Osteoblast (primary cell): ENCODE measurements at regions not wholly inside any gene's neighbourhood (a gene's known extent, or its start where the extent isn't known, plus 50 kb on each side); places are given as distances from the start of the nearest gene placed in this dataset.

Experiments
- DNase-seq: peaks from one replicate; pipeline ENCODE4 v3.0.0; 2011; ENCODE audit warnings: low spot score, mixed read lengths; ENCODE audit not compliant: insufficient read length; ENCODE audit errors: missing footprints
- H2AFZ ChIP-seq: 2 replicates; pipeline ENCODE4 v1.6.0; 2011; ENCODE audit warnings: mild to moderate bottlenecking, low read length
- H3K27ac ChIP-seq: 2 replicates; pipeline ENCODE4 v1.5.1; 2011; ENCODE audit warnings: mild to moderate bottlenecking, low read depth, low read length, moderate library complexity
- H3K27me3 ChIP-seq: 2 replicates; pipeline ENCODE4 v1.6.0; 2012; ENCODE audit warnings: mild to moderate bottlenecking, control low read depth, inconsistent platforms, low read length, moderate library complexity; ENCODE audit not compliant: insufficient read depth
- H3K36me3 ChIP-seq: 2 replicates; pipeline ENCODE4 v1.5.1; 2011; ENCODE audit warnings: mild to moderate bottlenecking, low read length, control low read depth, moderate library complexity; ENCODE audit not compliant: insufficient read depth
- H3K4me1 ChIP-seq: 2 replicates; pipeline ENCODE4 v1.5.1; 2011; ENCODE audit warnings: mild to moderate bottlenecking, low read length, control low read depth, moderate library complexity; ENCODE audit not compliant: insufficient read depth
- H3K4me2 ChIP-seq: 2 replicates; pipeline ENCODE4 v1.6.0; 2011; ENCODE audit warnings: mild to moderate bottlenecking, low read length; ENCODE audit not compliant: insufficient read depth
- H3K4me3 ChIP-seq: fragments of 200-600 bp; sonication (generic); 3 replicates; pipeline ENCODE4 v1.5.1; 2012; ENCODE audit warnings: mild to moderate bottlenecking, low read length, inconsistent platforms; ENCODE audit not compliant: insufficient read depth
- H3K79me2 ChIP-seq: 2 replicates; pipeline ENCODE4 v1.6.0; 2012; ENCODE audit warnings: mild to moderate bottlenecking, low read length, control low read depth, inconsistent platforms; ENCODE audit not compliant: insufficient read depth
- H3K9me3 ChIP-seq: 2 replicates; pipeline ENCODE4 v1.5.1; 2011; ENCODE audit warnings: low read depth, low read length, control low read depth
- H4K20me1 ChIP-seq: 2 replicates; pipeline ENCODE4 v1.6.0; 2012; ENCODE audit warnings: mild to moderate bottlenecking, low read length, control low read depth; ENCODE audit not compliant: insufficient read depth
- CTCF ChIP-seq: IDR thresholded peaks from 2 replicates; pipeline ENCODE4 v1.5.1; 2011; ENCODE audit warnings: mild to moderate bottlenecking, low read depth, low read length, moderate library complexity; ENCODE audit errors: extremely low read depth

GRCh38 chr10:121252756-121253155 is 345.5 kb downstream of the FGFR2 start:
- Histone ChIP-seq H3K4me1 (no peaks in the 10 kb centered on the region), H3K9me3 (peaks cover 3% of the 10 kb centered on the region), H3K4me2 (no peak overlapping the region), H3K27ac (no peak overlapping the region), H3K4me3 (no peak overlapping the region), H3K79me2 (no peaks in the 10 kb centered on the region), H3K36me3 (no peaks in the 10 kb centered on the region), H4K20me1 (no peaks in the 10 kb centered on the region), H3K27me3 (no peaks in the 10 kb centered on the region), H2AFZ (no peak overlapping the region)
- no peak for DNase-seq
- no peak for TF ChIP-seq CTCF

- Histone ChIP-seq H3K36me3 (no peaks in the 10 kb centered on the region), H3K27me3 (no peaks in the 10 kb centered on the region), H3K79me2 (no peaks in the 10 kb centered on the region), H3K27ac (no peak overlapping the region), H3K4me3 (no peak overlapping the region), H3K9me3 (no peaks in the 10 kb centered on the region), H3K4me2 (no peak overlapping the region), H2AFZ (no peak overlapping the region), H3K4me1 (no peaks in the 10 kb centered on the region), H4K20me1 (no peaks in the 10 kb centered on the region)
- DNase-seq, result no peak
- TF ChIP-seq CTCF, result no peak
Observed at GRCh38 chr10:121260377-121260776, 337.9 kb downstream of the FGFR2 start.

DNA sequence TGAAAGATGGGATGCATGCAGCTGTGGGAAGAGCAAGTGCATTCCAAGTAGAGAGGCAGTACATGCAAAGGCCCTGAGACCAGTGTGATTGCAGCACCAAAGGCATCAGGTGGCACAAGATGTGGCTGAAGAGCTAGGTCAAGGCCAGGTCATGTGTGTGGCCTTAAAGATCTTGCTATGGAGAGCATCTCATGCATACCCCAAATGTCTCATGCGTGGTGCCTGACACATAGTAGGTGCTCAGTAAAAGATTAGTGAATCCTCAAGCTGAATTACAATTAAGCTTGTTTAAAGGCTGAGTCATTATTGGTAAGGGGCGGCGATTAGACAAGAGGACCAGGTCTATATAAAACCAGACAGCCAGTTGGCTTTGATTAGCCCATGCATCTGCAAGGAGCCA is 336.6 kb downstream of the FGFR2 start:
- no peak for TF ChIP-seq CTCF
- Histone ChIP-seq H3K27ac (no peak overlapping the region), H3K27me3 (no peaks in the 10 kb centered on the region), H2AFZ (no peak overlapping the region), H3K4me2 (no peak overlapping the region), H4K20me1 (no peaks in the 10 kb centered on the region), H3K4me1 (no peaks in the 10 kb centered on the region), H3K9me3 (peaks cover 2% of the 10 kb centered on the region), H3K36me3 (no peaks in the 10 kb centered on the region), H3K4me3 (no peak overlapping the region), H3K79me2 (no peaks in the 10 kb centered on the region)
- DNase-seq, result no peak

GRCh38 chr10:121262774-121263430 is 335.3 kb downstream of the FGFR2 start:
- Histone ChIP-seq H4K20me1 (no peaks in the 10 kb centered on the region), H3K4me3 (no peak overlapping the region), H3K79me2 (no peaks in the 10 kb centered on the region), H3K27ac (no peak overlapping the region), H3K9me3 (peaks cover 2% of the 10 kb centered on the region), H3K4me2 (no peak overlapping the region), H3K36me3 (no peaks in the 10 kb centered on the region), H3K4me1 (no peaks in the 10 kb centered on the region), H2AFZ (no peak overlapping the region), H3K27me3 (no peaks in the 10 kb centered on the region)
- TF ChIP-seq CTCF, result no peak
- no peak for DNase-seq
